NCI-H748 treated with DMSO at 0.1 percent for 48 hours (cell line): ENCODE measurements at regions not wholly inside any gene's neighbourhood (a gene's known extent, or its start where the extent isn't known, plus 50 kb on each side); places are given as distances from the start of the nearest gene placed in this dataset.
"Not testable (repeated sequence)": the region's sequence is repeated elsewhere in the genome, so short reads cannot be mapped to it uniquely, and the experiment has no call there.

ENCODE experiments used
- DNase-seq: peaks from one replicate; lab custom pipeline; 2025; lab: John Stamatoyannopoulos, UW

DNA sequence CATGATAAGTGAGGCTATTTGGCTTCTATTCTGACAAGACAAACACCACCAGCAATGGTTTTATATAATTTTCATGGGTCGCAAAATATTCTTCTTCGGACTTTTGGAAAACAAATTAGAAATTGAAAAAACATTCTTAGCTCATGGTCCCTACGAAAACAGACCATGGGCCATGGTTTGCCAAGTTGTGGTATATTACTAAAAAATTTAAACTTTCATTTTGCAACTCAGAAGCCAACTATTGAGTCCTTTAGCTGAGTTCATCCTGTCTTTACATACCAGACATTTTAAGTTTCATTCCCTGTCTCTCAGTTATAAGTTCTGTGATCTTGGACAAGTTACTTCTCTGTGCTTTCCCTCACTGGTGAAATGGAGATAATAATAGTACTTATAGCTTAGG lies 198.1 kb downstream of the CSNK1G3 start:
- DNase-seq, result no peak

DNA sequence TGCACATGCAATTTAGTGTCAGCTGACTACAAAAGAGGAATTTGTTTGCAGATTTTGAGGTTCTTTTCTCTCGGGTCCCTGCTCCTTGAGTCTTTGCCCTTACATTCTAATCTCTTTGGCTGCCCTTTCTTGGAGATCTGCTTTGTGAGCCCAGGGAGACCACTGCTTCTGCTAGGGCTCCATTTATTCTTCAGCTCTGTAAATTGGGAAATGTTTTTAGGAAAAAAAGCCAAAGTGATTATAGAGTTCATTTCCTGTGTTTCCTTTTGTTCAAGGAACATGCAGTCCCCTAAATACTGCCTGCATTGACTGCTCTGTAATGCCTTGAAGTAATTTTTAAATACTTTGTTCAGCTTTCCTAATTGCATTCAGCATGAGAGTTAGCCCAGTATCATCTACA lies 197.4 kb downstream of the CSNK1G3 start:
- no peak for DNase-seq

DNA sequence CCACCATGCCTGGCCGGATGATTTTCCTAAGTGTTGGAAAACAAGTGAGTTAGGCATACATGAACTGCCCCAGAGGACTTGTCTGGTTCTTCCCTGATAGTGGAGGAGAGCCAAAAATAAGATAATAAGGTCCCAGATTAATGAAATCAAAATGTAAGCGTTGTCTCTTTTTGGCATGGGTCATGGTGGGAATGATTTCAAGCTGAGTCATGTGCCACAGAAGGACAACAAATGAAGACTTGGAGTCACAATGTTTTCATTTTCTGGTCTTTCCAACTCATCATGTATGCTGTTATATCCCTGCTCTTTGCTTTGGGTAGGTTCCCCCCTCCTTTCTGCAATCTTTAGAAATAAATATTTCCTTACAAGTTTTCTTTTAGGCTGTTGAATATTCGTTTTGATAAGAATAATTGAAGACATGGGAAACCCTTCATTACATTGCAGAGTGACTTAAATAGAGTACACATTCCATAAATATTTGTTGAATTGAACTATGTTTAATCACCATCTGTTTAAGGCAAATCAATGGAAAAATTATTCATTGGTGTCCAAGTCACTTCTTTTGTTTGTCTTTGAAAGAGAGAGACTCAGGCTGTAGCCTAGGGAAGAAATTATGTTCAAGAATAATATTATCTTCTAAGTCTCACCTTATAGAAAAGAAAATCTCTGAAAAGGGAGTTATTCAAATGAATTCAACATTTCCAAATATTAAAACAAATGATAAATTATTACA lies 196.3 kb downstream of the CSNK1G3 start:
- DNase-seq, result no peak

DNA sequence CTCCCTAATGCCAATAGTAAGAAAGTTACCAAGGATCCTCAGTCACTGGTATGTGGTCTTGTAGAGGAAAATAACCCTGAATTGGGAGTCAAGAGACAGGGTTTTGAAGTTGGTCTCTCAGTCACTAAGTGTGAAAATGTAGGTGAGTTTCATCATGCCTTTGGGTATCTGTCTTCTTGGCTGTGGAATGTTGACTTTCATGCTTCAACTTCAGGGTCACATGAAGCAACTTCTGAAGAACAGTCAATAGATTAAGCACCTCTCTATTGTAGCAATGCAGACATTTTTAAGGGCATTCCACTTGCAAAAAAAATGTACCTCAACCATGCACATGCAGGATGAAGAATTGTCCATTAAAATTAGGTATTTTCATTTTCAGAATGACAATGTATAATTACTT lies 194.6 kb downstream of the CSNK1G3 start:
- DNase-seq, result no peak

DNA sequence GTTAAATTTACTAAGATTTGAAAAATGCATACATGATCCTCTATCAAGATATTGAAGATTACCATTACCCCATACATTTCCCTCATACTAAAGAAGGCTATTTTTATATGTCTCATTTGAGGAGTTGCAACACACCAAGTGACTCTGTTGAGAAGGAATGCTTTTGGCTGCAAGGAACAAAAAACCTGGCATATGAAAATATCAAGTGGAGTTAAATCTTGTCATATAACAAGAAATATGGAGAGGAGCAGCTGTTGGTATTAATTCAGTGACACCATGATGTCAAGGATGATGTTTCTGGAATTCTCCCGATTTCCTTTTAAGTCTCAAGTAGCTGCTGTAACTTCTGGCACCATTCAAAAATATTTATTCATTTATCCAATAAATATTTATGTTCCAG lies 193.8 kb downstream of the CSNK1G3 start:
- DNase-seq, result no peak

DNA sequence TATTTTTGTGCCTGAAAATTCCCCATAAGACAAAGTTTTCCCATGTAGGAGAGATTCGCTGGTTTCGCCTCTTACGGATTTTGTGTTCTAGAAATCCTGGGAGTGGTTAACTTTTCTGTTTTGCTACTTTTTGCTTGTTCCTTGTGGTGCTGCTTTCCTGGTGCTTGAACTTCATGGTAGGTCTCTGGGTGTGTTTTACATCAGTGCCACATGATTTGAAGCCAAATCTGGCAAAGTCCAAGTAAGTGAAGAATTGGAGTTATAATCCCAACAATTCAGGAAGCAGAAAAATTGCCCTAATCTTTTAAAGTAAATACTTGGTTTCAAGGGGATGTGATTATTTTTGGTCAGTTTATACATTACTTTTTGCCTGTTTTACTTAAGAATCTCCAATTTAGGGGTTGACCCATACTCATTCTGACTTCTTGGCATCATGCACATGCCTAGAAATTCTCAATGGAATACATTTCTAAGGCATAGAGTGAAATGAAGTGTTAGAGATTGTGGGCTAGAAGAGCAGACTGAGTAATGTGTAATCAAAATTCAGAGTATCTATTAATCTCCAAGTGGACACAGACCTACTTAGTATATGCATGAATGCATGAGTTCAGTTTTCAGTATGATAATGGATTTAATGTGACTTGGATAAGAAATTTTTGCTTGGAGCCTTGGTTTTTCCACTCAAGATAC lies 189.7 kb downstream of the CSNK1G3 start:
- no peak for DNase-seq

DNA sequence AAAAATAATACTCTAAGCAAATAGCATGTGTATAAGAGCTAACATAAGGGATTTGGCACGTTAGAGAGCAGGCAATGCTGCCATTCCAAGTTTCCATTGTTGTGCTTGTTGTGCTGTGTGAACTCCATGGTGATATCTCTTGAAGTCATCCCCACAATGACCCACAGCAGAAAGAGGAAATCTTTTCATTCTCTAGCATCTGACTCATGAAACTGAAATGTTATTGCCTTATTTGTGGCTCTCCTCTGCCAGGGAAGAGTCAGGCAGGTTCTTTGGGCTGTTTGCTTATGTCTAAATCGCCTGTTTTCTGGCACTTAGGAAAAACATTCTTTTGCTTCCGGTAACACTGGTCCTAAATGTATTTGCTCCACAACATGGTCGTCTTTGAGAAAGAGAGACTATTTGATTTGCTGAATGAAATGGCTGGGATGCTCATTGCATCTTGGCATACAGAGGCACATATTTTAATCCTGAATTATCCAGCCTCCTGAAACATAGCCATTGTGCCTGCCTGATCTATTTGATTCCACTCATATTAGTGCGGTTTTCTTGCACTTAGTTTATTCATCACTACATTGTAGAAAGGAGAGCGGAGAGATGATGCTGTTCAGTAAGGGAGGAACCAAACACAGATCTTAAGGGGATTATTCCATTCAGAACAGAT lies 188.8 kb downstream of the CSNK1G3 start:
- no peak for DNase-seq

DNA sequence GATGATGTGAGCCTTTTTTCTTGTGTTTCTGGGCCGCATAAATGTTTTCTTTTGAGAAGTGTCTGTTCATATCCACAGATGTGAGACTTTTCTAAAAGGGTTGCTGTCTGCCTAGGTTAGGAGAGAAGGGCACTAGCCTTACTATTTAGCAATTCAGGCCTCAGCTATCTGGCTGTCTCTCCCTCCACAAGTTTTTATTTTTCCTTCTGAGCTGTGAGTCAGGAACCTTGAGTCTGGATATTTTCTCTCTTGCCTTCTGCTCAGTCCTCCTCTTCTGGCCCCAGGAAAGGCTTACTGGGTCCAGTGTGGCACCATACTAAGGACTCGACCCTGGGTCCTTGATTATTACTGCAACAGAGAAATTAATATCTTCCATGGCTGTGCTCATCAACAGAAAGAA lies 187.6 kb downstream of the CSNK1G3 start:
- no peak for DNase-seq

DNA sequence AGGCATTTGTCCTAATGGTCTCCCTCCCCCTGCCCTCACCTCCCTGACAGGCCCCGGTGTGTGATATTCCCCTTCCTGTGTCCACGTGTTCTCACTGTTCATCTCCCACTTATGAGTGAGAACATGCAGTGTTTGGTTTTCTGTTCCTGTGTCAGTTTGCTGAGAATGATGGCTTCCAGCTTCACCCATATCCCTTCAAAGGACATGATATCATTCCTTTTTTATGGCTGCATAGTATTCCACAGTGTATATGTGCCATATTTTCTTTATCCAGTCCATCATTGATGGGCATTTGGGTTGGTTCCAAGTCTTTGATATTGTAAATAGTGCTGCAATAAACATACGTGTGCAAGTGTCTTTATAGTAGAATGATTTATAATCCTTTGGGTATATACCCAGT lies 187.0 kb downstream of the CSNK1G3 start:
- not testable (repeated sequence) for DNase-seq

DNA sequence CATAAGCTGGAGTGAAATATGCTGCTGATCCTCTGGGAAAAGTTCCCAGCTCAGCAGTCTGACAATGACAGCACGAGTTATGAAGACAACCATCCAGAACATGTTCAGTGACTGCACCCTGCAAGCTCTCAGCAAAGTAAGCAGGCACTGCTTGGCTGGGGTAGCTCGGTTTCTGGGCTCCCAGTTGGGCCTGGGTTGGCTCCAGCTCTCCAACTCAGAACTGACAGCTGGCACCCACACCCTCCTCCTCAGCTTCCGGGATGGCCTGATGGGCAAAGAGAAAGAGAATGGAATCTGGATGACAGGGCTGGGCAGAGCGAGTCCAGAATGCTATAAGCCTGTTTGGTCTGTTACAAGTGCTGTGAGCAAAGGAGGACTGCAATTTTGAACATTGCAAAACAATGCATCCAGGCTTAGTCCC lies 185.0 kb downstream of the CSNK1G3 start:
- DNase-seq, result no peak

DNA sequence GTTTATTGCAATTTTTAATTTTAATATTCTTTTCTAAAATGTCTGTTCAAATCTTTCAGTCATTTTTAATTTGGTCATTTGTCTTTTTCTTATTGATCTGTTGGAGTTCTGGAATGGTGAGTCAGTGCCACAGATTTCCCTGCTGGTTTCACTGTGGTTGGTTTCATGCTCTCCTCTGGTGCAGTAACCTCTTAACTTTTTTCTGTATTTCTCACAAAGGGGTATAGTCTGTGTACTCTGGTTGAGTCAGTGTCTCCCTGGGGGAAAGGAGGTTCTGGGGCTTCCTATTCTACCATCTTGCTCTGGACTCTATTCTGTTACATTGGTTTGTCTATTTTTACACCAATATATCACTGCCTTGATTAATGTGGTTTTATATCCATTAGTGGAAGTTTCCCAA lies 178.8 kb downstream of the CSNK1G3 start:
- DNase-seq, result no peak

DNA sequence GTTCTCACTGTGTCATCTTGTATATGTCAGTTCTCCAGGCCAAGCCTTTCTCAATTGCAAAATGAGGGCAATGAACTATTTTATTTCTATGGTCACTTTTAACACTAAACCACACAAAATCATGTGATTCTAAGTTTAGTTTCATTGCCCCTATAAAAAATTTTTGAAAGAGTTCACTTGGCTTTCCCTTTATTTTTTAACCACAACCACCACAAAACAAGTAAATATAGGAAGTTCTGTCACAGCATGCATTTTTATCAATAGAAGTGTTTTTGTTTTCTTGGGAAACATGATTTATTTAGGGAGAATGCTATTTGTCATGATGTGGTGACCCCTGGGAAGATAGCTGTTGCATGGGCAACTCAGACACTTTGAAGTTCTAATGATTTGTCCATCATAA lies 169.1 kb downstream of the CSNK1G3 start:
- DNase-seq, result no peak

DNA sequence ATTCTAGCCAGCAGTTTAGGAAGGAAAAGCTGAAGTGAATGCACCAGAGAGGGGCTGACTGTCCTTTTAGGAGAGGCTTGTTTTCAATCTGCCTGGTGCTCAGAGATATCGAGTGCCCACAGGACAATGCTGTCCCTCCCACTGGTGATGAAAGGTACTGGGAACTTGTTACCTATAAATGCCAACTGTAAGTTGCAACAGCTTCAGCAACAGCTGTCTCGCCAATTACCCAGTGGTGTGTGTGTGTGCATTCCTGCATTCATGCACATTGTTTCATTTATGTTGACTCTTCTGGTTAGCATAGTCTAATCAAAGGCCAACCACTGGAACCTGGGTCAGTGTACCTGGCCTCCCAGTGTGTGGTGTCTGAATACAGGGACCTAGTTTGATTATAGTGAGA lies 161.1 kb downstream of the CSNK1G3 start:
- DNase-seq, result no peak

DNA sequence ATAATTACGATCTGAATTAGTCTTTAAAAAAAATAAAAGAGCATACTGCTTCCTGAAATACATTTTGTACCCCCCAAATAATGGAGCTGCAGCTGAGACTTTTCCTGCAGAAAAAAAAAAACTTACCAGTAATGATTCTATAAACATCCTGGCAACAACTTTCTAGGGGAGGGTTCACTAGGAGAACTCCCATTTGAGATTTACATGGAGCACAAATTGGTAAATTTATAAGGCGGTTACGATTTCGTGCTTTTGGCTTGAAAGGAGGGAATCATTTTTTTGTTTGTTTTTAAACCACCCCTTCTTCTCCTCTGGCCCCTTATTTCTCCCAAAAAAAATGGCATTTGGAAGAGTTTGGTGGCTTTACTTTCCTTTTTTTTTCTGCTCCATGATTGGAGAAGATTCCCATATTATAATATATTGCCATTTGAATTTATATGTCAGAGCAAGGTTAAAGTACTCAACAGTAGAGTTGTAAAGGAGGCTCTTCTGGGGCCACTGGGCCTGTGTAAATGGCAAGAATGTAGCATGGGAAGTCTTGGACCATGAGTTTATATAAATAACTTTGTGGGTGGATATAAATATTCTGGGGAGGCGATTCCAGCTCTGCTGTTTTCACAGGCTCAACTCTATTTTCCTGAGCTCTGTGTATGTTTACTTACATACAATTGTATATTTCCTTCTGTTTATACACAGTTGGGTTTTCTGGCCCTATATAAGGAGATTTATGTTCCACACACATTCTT lies 159.9 kb downstream of the CSNK1G3 start:
- DNase-seq, result no peak

DNA sequence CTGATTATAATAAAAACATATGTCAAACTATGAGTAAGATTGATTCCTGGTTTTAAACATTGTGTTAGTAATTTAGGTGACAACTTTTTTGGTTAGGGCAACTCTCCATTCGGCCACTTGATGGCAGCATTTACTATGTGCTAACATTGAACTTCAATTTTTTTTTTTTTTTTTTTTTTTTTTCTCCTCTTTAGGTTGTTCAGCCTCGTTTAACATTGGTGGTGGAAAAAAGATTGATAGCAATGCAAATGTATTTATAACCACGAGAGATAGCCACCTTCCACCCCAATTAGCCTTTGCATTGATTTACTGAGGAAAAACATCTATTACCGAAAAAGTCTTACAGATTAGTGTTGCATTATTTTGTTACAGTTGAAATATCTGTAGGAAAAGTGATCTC lies 159.1 kb downstream of the CSNK1G3 start:
- peak; percentile 76 for DNase-seq
